ENCODE measurements at regions not wholly inside any gene's neighbourhood (a gene's known extent, or its start where the extent isn't known, plus 50 kb on each side); places are given as distances from the start of the nearest gene placed in this dataset.
A peak's percentile ranks its signal among the peaks of the same experiment; 100 is the strongest.

DNA sequence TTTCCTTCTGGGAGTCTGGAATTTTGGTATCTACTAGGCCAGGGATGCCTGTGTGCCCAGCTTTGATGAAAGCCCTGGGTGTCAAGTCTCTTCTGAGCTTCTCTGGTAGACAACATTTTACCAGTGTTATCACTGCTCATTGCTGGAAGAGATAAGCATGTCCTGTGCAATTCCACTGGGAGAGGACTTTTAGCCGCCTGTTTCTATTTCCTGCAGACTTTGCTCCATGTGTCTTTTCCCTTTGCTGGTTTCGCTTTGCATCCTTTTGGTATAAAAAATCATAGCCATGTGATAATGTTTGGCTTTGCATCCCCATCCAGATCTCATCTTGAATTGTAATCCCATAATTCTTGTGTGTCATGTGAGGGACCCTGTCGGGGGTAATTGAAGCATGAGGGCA lies 163.2 kb downstream of the SLC28A3 start:
- no peak for TF ChIP-seq CTCF (IDR thresholded peaks at IDR 0.05; ENCODE audit: low read depth, low read length, missing control alignments)
- in situ Hi-C loops (cut with HindIII; ENCODE audit: low sequenced_read_pairs), result no loop called here
- H3K4me3 ChIP-seq (ENCODE audit: low read depth, low read length), result no peak overlapping the region
- no peak for DNase-seq (ENCODE audit: low read depth)

- no peak for TF ChIP-seq CTCF (IDR thresholded peaks at IDR 0.05; ENCODE audit: low read depth, low read length, missing control alignments)
- H3K4me3 ChIP-seq (ENCODE audit: low read depth, low read length), result no peak overlapping the region
- in situ Hi-C loops (cut with HindIII; ENCODE audit: low sequenced_read_pairs), result no loop called here
- DNase-seq (ENCODE audit: low read depth), result no peak
Measured at GRCh38 chr9:84179531-84179930, 161.0 kb downstream of the SLC28A3 start.

DNA sequence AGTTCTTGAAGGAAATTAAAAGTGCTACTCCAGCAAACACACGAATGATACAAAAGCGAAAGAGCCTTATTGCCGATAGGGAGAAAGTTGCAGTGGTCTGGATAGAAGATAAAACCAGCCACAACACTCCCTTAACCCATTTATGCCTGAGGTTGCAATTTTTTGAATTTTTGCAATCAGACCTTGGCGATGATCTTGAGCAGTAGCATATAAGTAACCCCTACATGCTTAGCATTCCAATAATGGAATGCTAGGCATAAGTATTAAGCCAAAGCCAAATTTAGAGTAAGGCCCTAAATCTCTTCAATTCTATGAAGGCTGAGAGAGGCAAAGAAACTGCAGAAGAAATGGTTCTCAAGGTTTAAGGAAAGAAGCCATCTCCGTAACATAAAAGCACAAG lies 153.5 kb downstream of the SLC28A3 start:
- in situ Hi-C loops (cut with HindIII; ENCODE audit: low sequenced_read_pairs), result no loop called here
- peak; percentile 11 for DNase-seq (ENCODE audit: low read depth)
- no peak overlapping the region for H3K4me3 ChIP-seq (ENCODE audit: low read depth, low read length)
- no peak for TF ChIP-seq CTCF (IDR thresholded peaks at IDR 0.05; ENCODE audit: low read depth, low read length, missing control alignments)

DNA sequence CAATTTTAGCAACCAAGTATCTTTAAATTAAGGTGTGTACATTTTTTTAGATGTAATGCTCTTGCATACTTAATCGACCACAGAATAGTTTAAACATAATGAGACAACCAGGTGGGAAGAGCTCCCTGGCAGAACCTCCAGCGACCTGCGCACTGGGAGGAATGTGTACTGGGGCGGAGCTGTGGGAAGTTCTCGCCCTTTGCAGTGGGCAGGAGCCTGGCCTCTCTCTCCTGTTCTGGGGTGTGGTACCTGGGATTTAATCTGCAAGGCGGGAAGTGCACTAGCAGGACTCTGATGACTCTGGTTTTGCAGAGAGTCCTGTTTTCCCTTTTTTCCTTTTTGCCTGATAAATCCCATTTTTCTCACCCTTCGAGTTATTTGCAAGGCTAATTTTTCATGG lies 150.7 kb downstream of the SLC28A3 start:
- H3K4me3 ChIP-seq (ENCODE audit: low read depth, low read length), result no peak overlapping the region
- no peak for TF ChIP-seq CTCF (IDR thresholded peaks at IDR 0.05; ENCODE audit: low read depth, low read length, missing control alignments)
- no peak for DNase-seq (ENCODE audit: low read depth)
- in situ Hi-C loops (cut with HindIII; ENCODE audit: low sequenced_read_pairs), result no loop called here

- no peak for TF ChIP-seq CTCF (IDR thresholded peaks at IDR 0.05; ENCODE audit: low read depth, low read length, missing control alignments)
- no peak for DNase-seq (ENCODE audit: low read depth)
- in situ Hi-C loops (cut with HindIII; ENCODE audit: low sequenced_read_pairs), result no loop called here
- H3K4me3 ChIP-seq (ENCODE audit: low read depth, low read length), result no peak overlapping the region
Measured at GRCh38 chr9:84190411-84190810, 150.1 kb downstream of the SLC28A3 start.

GRCh38 chr9:84206801-84207370 lies 133.7 kb downstream of the SLC28A3 start:
- DNase-seq (ENCODE audit: low read depth), result no peak
- in situ Hi-C loops (cut with HindIII; ENCODE audit: low sequenced_read_pairs), result no loop called here
- H3K4me3 ChIP-seq (ENCODE audit: low read depth, low read length), result no peak overlapping the region
- TF ChIP-seq CTCF (IDR thresholded peaks at IDR 0.05; ENCODE audit: low read depth, low read length, missing control alignments), result no peak
